ENCODE measurements at regions not wholly inside any gene's neighbourhood (a gene's known extent, or its start where the extent isn't known, plus 50 kb on each side); places are given as distances from the start of the nearest gene placed in this dataset.

- TF ChIP-seq CTCF (IDR thresholded peaks at IDR 0.05; ENCODE audit: low read depth, low read length) (no peak), EZH2phosphoT487 (IDR thresholded peaks at IDR 0.05; ENCODE audit: low read depth) (no peak)
Observed at GRCh38 chr3:11724615-11725339, 81.1 kb upstream of the VGLL4 start.

Measured in OCI-LY3 (cell line).